H1 (cell line): ENCODE measurements at regions not wholly inside any gene's neighbourhood (a gene's known extent, or its start where the extent isn't known, plus 50 kb on each side); places are given as distances from the start of the nearest gene placed in this dataset.
A peak's percentile ranks its signal among the peaks of the same experiment; 100 is the strongest.

Experiments
- CTCF ChIA-PET: fragments of 300-600 bp; sonication (Branson Sonifier 250); formaldehyde crosslinking; loops from one replicate; lab custom pipeline; 2021; ENCODE audit not compliant: partially characterized antibody; lab: Charles Lee
- POLR2A ChIA-PET: fragments of 300-600 bp; sonication (Branson Sonifier 250); formaldehyde crosslinking; loops from one replicate; lab custom pipeline; 2021; ENCODE audit warnings: inconsistent platforms; ENCODE audit not compliant: partially characterized antibody; lab: Charles Lee
- DNase-seq, 2 experiments: peaks; one replicate each; pipeline versions ENCODE4 v3.0.0 to v3.0.0-alpha.2; 2010 to 2022; ENCODE audit warnings: low spot score in 2 of 2, low read depth in 1 of 2, mixed read lengths in 1 of 2
- FAIRE-seq: peaks from 2 replicates; lab custom pipeline; 2011; peaks lifted over from hg19 to GRCh38; lab: Jason Lieb, UNC
- H2AFZ ChIP-seq: 2 replicates; pipeline ENCODE4 v1.8.1; 2012; ENCODE audit warnings: low read length, inconsistent platforms
- H2AK5ac ChIP-seq: 2 replicates; pipeline ENCODE4 v1.6.1; 2013; ENCODE audit warnings: low read depth, low read length
- H2BK120ac ChIP-seq: replicated peaks from 2 replicates; pipeline ENCODE3; 2013; ENCODE audit warnings: low read depth, low read length, inconsistent platforms
- H2BK12ac ChIP-seq: 2 replicates; pipeline ENCODE4 v1.6.1; 2013; ENCODE audit warnings: low read depth, low read length
- H2BK15ac ChIP-seq: 2 replicates; pipeline ENCODE4 v1.6.1; 2013; ENCODE audit warnings: low read length
- H2BK20ac ChIP-seq: 2 replicates; pipeline ENCODE4 v1.6.1; 2013; ENCODE audit warnings: low read length
- H2BK5ac ChIP-seq: 2 replicates; pipeline ENCODE4 v1.6.1; 2013; ENCODE audit warnings: low read depth, low read length
- H3K14ac ChIP-seq: 2 replicates; pipeline ENCODE4 v1.6.1; 2013; ENCODE audit warnings: inconsistent platforms; ENCODE audit not compliant: insufficient read length
- H3K18ac ChIP-seq: 2 replicates; pipeline ENCODE4 v1.6.1; 2013; ENCODE audit warnings: low read length; ENCODE audit errors: extremely low read depth
- H3K23ac ChIP-seq: 2 replicates; pipeline ENCODE4 v1.6.1; 2013; ENCODE audit warnings: inconsistent platforms; ENCODE audit not compliant: insufficient read length
- H3K23me2 ChIP-seq: 2 replicates; pipeline ENCODE4 v1.6.1; 2013; ENCODE audit warnings: low read depth, low read length
- H3K27ac ChIP-seq: 2 replicates; pipeline ENCODE4 v1.6.1; 2011; ENCODE audit warnings: low read depth, low read length, inconsistent platforms
- H3K27me3 ChIP-seq, 4 experiments: replicated peaks in 1 of 4; 1 replicate in 1 of 4; 2 replicates in 3 of 4; pipeline versions ENCODE4 v1.6.1 to v1.8.1; 2011 to 2013; ENCODE audit warnings: low read length in 3 of 4, mild to moderate bottlenecking in 3 of 4, inconsistent platforms in 2 of 4, mixed read lengths in 2 of 4, moderate library complexity in 1 of 4; ENCODE audit not compliant: control insufficient read depth in 3 of 4, insufficient read depth in 3 of 4; ENCODE audit errors: extremely low read depth in 1 of 4
- H3K36me3 ChIP-seq, 4 experiments: 2 replicates each; pipeline versions ENCODE4 v1.6.1 to v1.8.1; 2011 to 2013; ENCODE audit warnings: mild to moderate bottlenecking in 4 of 4, low read length in 3 of 4, moderate library complexity in 2 of 4, control low read depth in 1 of 4, inconsistent platforms in 1 of 4; ENCODE audit not compliant: insufficient read depth in 4 of 4, control insufficient read depth in 2 of 4
- H3K4ac ChIP-seq: replicated peaks from 2 replicates; pipeline ENCODE3; 2013; ENCODE audit warnings: low read length, low read depth, mixed read lengths, inconsistent platforms; ENCODE audit not compliant: insufficient read length
- H3K4me1 ChIP-seq, 4 experiments: replicated peaks in 1 of 4; 1 replicate in 1 of 4; 2 replicates in 3 of 4; pipeline versions ENCODE4 v1.6.1 to v1.8.1; 2011 to 2013; ENCODE audit warnings: low read length in 3 of 4, inconsistent platforms in 2 of 4, mixed read lengths in 1 of 4; ENCODE audit not compliant: insufficient read depth in 4 of 4, control insufficient read depth in 3 of 4
- H3K4me2 ChIP-seq, 2 experiments: 2 replicates each; pipeline versions ENCODE4 v1.6.1 to v1.8.1; 2011 to 2013; ENCODE audit warnings: low read depth in 2 of 2, low read length in 2 of 2, control low read depth in 1 of 2, inconsistent platforms in 1 of 2, mild to moderate bottlenecking in 1 of 2; ENCODE audit not compliant: insufficient read depth in 1 of 2
- H3K4me3 ChIP-seq, 4 experiments: fragments of 200-600, 300-600 bp in 1 of 4; sonication (generic), shearing (Covaris generic), sonication (Bioruptor Twin) in 1 of 4; 2 replicates each; pipeline versions ENCODE4 v1.5.1 to v1.8.1; 2011 to 2016; ENCODE audit warnings: low read length in 4 of 4, low read depth in 3 of 4, control low read depth in 2 of 4, inconsistent platforms in 2 of 4, mild to moderate bottlenecking in 2 of 4, mixed read lengths in 1 of 4, moderate library complexity in 1 of 4; ENCODE audit not compliant: insufficient read depth in 2 of 4; ENCODE audit errors: extremely low read depth in 1 of 4
- H3K56ac ChIP-seq: replicated peaks from 2 replicates; pipeline ENCODE3; 2013; ENCODE audit warnings: low read depth, mild to moderate bottlenecking, mixed read lengths, low read length, inconsistent platforms; ENCODE audit not compliant: insufficient read length
- H3K79me1 ChIP-seq: 2 replicates; pipeline ENCODE4 v1.6.1; 2013; ENCODE audit warnings: low read depth, low read length, control low read depth
- H3K79me2 ChIP-seq, 2 experiments: 2 replicates each; pipeline versions ENCODE4 v1.6.1 to v1.8.1; 2012 to 2013; ENCODE audit warnings: low read length in 2 of 2, mild to moderate bottlenecking in 2 of 2, inconsistent platforms in 1 of 2; ENCODE audit not compliant: insufficient read depth in 2 of 2, control insufficient read depth in 1 of 2
- H3K9ac ChIP-seq, 4 experiments: replicated peaks in 1 of 4; 1 replicate in 1 of 4; 2 replicates in 3 of 4; pipeline versions ENCODE4 v1.6.1 to v1.8.1; 2011 to 2013; ENCODE audit warnings: low read depth in 3 of 4, low read length in 3 of 4, control low read depth in 2 of 4, mild to moderate bottlenecking in 2 of 4, moderate library complexity in 2 of 4, inconsistent platforms in 1 of 4; ENCODE audit errors: extremely low read depth in 1 of 4
- H3K9me3 ChIP-seq, 2 experiments: 2 replicates each; pipeline versions ENCODE4 v1.6.1 to v1.8.1; 2012 to 2013; ENCODE audit warnings: mild to moderate bottlenecking in 2 of 2, moderate library complexity in 2 of 2, control low read depth in 1 of 2, inconsistent platforms in 1 of 2, low read depth in 1 of 2, low read length in 1 of 2, mixed read lengths in 1 of 2; ENCODE audit not compliant: insufficient read depth in 2 of 2
- H4K20me1 ChIP-seq, 2 experiments: replicated peaks in 1 of 2; 2 replicates each; pipeline versions ENCODE3 to v1.8.1; 2011 to 2013; ENCODE audit warnings: inconsistent platforms in 2 of 2, low read length in 2 of 2, mild to moderate bottlenecking in 1 of 2; ENCODE audit not compliant: insufficient read depth in 2 of 2, control insufficient read depth in 1 of 2
- H4K5ac ChIP-seq: 2 replicates; pipeline ENCODE4 v1.6.1; 2013; ENCODE audit warnings: low read length, low read depth, mixed read lengths, inconsistent platforms; ENCODE audit not compliant: insufficient read length
- H4K8ac ChIP-seq: 2 replicates; pipeline ENCODE4 v1.8.0; 2013; ENCODE audit warnings: mild to moderate bottlenecking, moderate library complexity, low read length, inconsistent platforms; ENCODE audit not compliant: insufficient read depth; ENCODE audit errors: extremely low read depth
- H4K91ac ChIP-seq: replicated peaks from 2 replicates; pipeline ENCODE3; 2013; ENCODE audit warnings: low read length, mixed read lengths, inconsistent platforms; ENCODE audit not compliant: insufficient read length
- BACH1 ChIP-seq: IDR thresholded peaks from 2 replicates; pipeline ENCODE4 v1.6.1; 2012; ENCODE audit warnings: low read length, improper control_type of control experiment
- BCL11A ChIP-seq, 2 experiments: IDR thresholded peaks; one replicate each; pipeline ENCODE4 v1.6.1; 2011; ENCODE audit warnings: low read depth in 2 of 2, low read length in 2 of 2, mild to moderate bottlenecking in 2 of 2
- CBX8 ChIP-seq: fragments of 300-800, 300-1000 bp; sonication (generic); IDR thresholded peaks from 2 replicates; pipeline ENCODE4 v1.7.1; 2016; ENCODE audit warnings: low read depth, low read length, borderline replicate concordance
- FOSL1 ChIP-seq: IDR thresholded peaks from 2 replicates; pipeline ENCODE4 v1.6.1; 2011; ENCODE audit warnings: mild to moderate bottlenecking, low read depth, low read length, moderate library complexity; ENCODE audit not compliant: insufficient read depth
- JUND ChIP-seq: IDR thresholded peaks from 2 replicates; pipeline ENCODE4 v1.6.1; 2011; ENCODE audit warnings: mild to moderate bottlenecking, improper control_type of control experiment, low read length
- KDM1A ChIP-seq: fragments of 200-600, 300-600 bp; sonication (generic); IDR thresholded peaks from 2 replicates; pipeline ENCODE4 v1.7.1; 2016; ENCODE audit warnings: mild to moderate bottlenecking, low read length, borderline replicate concordance
- MAFK ChIP-seq: IDR thresholded peaks from 2 replicates; pipeline ENCODE4 v1.6.1; 2012; ENCODE audit warnings: low read depth, mild to moderate bottlenecking, improper control_type of control experiment, low read length
- NANOG ChIP-seq: IDR thresholded peaks from 2 replicates; pipeline ENCODE4 v1.6.1; 2011; ENCODE audit warnings: low read length, low read depth, mild to moderate bottlenecking, inconsistent platforms; ENCODE audit not compliant: insufficient read depth, poor library complexity, severe bottlenecking
- POLR2A ChIP-seq, 2 experiments: IDR thresholded peaks; 1 replicate in 1 of 2; 2 replicates in 1 of 2; pipeline ENCODE4 v1.6.1; 2011; ENCODE audit warnings: low read depth in 2 of 2, low read length in 2 of 2, mild to moderate bottlenecking in 2 of 2; ENCODE audit errors: control extremely low read depth in 1 of 2
- RNF2 ChIP-seq: fragments of 200-900, 300-1000 bp; sonication (generic); IDR thresholded peaks from 2 replicates; pipeline ENCODE4 v1.7.1; 2016; ENCODE audit warnings: borderline replicate concordance, low read depth, mild to moderate bottlenecking, antibody characterized with exemption, low read length; ENCODE audit not compliant: poor library complexity, severe bottlenecking; ENCODE audit errors: missing control alignments
- SAP30 ChIP-seq: fragments of 300-600 bp; sonication (generic); IDR thresholded peaks from 2 replicates; pipeline ENCODE4 v1.7.1; 2012; ENCODE audit warnings: low read length, moderate library complexity, mild to moderate bottlenecking, inconsistent platforms; ENCODE audit not compliant: insufficient read depth, insufficient replicate concordance
- SIRT6 ChIP-seq: IDR thresholded peaks from one replicate; pipeline ENCODE4 v1.7.1; 2012; ENCODE audit warnings: low read length, inconsistent platforms
- SRF ChIP-seq: IDR thresholded peaks from 2 replicates; pipeline ENCODE4 v1.6.1; 2011; ENCODE audit warnings: mild to moderate bottlenecking, low read depth, low read length, moderate library complexity
- TBP ChIP-seq: IDR thresholded peaks from 2 replicates; pipeline ENCODE4 v1.6.1; 2011; ENCODE audit warnings: low read depth, low read length, improper control_type of control experiment
- TCF12 ChIP-seq: IDR thresholded peaks from 2 replicates; pipeline ENCODE4 v1.6.1; 2011; ENCODE audit warnings: low read depth, mild to moderate bottlenecking, low read length
- WGBS, 2 experiments: shearing (Covaris generic) in 1 of 2; methylation state at CpG; one replicate each; pipeline versions ENCODE4 v1.1.6 to v1.1.7; 2013 to 2015; ENCODE audit warnings: low lambda C conversion rate in 2 of 2, mixed read lengths in 2 of 2, inconsistent platforms in 1 of 2, low coverage in 1 of 2, missing lambda C conversion rate in 1 of 2; ENCODE audit not compliant: insufficient replicate concordance in 2 of 2, insufficient coverage in 1 of 2, insufficient read length in 1 of 2; ENCODE audit errors: extremely low coverage in 1 of 2, missing lambda C conversion rate in 1 of 2; 5-methylcytosine and 5-hydroxymethylcytosine counted together

- CTCF ChIA-PET = interaction anchor here (0.6 to 2.5 kb wide), 5 partner anchors 10 to 260 kb away, joined by 3 to 21 read pairs (median 6); no protein-coding TSS in a partner anchor
- TF ChIP-seq BACH1 = no peak
- no peak for TF ChIP-seq KDM1A
- no peak for TF ChIP-seq CBX8
- TF ChIP-seq JUND = no peak
- TF ChIP-seq SIRT6 = no peak
- no peak for TF ChIP-seq TBP
- TF ChIP-seq POLR2A (IDR thresholded peaks at IDR 0.05; ENCODE audit: control extremely low read depth in 1 of 2, low read depth in 2 of 2, low read length in 2 of 2) = no peak
- TF ChIP-seq SAP30 = no peak
- no peak for TF ChIP-seq RNF2
- TF ChIP-seq SRF = no peak
- TF ChIP-seq FOSL1 = no peak
- no peak for TF ChIP-seq TCF12
- TF ChIP-seq MAFK = no peak
- no peak for TF ChIP-seq BCL11A (IDR thresholded peaks at IDR 0.05; ENCODE audit: low read depth in 2 of 2, low read length in 2 of 2)
- TF ChIP-seq NANOG = no peak
Measured at GRCh38 chr16:49911430-49911829, 55.5 kb upstream of the ZNF423 start.

More at GRCh38 chr16:49911430-49911829, 55.5 kb upstream of the ZNF423 start:
- Histone ChIP-seq H3K9ac (no peak overlapping the region), H3K4me2 (no peak overlapping the region), H3K18ac (no peak overlapping the region; the same call in 1 of the 2 replicates), H4K5ac (no peak overlapping the region), H4K20me1 (no peaks in the 10 kb centered on the region), H3K14ac (no peak overlapping the region), H2AFZ (no peak overlapping the region), H2BK120ac (no peak overlapping the region), H2BK12ac (peak overlapping the region; percentile 27; the same call in 1 of the 2 replicates), H3K56ac (no peak overlapping the region), H3K9me3 (no peaks in the 10 kb centered on the region; a peak in 1 of 4 replicates), H3K4me1 (no peaks in the 10 kb centered on the region; a peak in 2 of 7 replicates), H2BK5ac (no peak overlapping the region), H3K79me1 (no peaks in the 10 kb centered on the region), H4K91ac (no peak overlapping the region), H2BK15ac (no peak overlapping the region), H2AK5ac (no peak overlapping the region), H4K8ac (0 out of 2 replicates have a peak overlapping the region, but pooled peaks have one; percentile 3), H3K23me2 (no peaks in the 10 kb centered on the region), H2BK20ac (no peak overlapping the region), H3K79me2 (no peaks in the 10 kb centered on the region), H3K27ac (no peak overlapping the region), H3K27me3 (no peaks in the 10 kb centered on the region), H3K4ac (no peak overlapping the region), H3K4me3 (no peak overlapping the region), H3K23ac (no peak overlapping the region), H3K36me3 (no peaks in the 10 kb centered on the region)
- FAIRE-seq (no peak), DNase-seq (no peak)
- POLR2A ChIA-PET = no interaction called here
- 89% methylated on average over 2 of the region's 2 CpGs; no CpG with 5 or more reads in 1 of the 2 experiments for whole genome bisulfite sequencing, 2 experiments
